Fibroblast of the aortic adventitia (primary cell): ENCODE measurements at regions not wholly inside any gene's neighbourhood (a gene's known extent, or its start where the extent isn't known, plus 50 kb on each side); places are given as distances from the start of the nearest gene placed in this dataset.

Experiments
- DNase-seq: peaks from one replicate; pipeline ENCODE4 v3.0.0-alpha.2; 2010; ENCODE audit warnings: low read depth
- H3K4me3 ChIP-seq: 2 replicates; pipeline ENCODE4 v1.5.1; 2011; ENCODE audit warnings: low read depth, mild to moderate bottlenecking, control low read depth, low read length, moderate library complexity
- CTCF ChIP-seq: IDR thresholded peaks from 2 replicates; pipeline ENCODE4 v1.5.1; 2011; ENCODE audit warnings: mild to moderate bottlenecking, low read length, control low read depth, inconsistent platforms; ENCODE audit not compliant: insufficient read depth

GRCh38 chr2:122480501-122481243 is 725.2 kb downstream of the TSN start:
- TF ChIP-seq CTCF = no peak
- no peak for DNase-seq
- no peak overlapping the region for H3K4me3 ChIP-seq

GRCh38 chr2:122481244-122481622 is 725.8 kb downstream of the TSN start:
- TF ChIP-seq CTCF = no peak
- DNase-seq = no peak
- no peak overlapping the region for H3K4me3 ChIP-seq

- no peak for TF ChIP-seq CTCF
- no peak overlapping the region for H3K4me3 ChIP-seq
- no peak for DNase-seq
Measured at GRCh38 chr2:122481717-122482116, 726.3 kb downstream of the TSN start.

GRCh38 chr2:122486086-122486485 is 730.6 kb downstream of the TSN start:
- no peak overlapping the region for H3K4me3 ChIP-seq
- DNase-seq = no peak
- no peak for TF ChIP-seq CTCF

- no peak overlapping the region for H3K4me3 ChIP-seq
- no peak for DNase-seq
- no peak for TF ChIP-seq CTCF
Measured at GRCh38 chr2:122486705-122487415, 731.4 kb downstream of the TSN start.

- no peak for TF ChIP-seq CTCF
- DNase-seq = no peak
- no peak overlapping the region for H3K4me3 ChIP-seq
Measured at GRCh38 chr2:122491011-122491410, 735.6 kb downstream of the TSN start.
